HepG2 (cell line): ENCODE measurements at regions not wholly inside any gene's neighbourhood (a gene's known extent, or its start where the extent isn't known, plus 50 kb on each side); places are given as distances from the start of the nearest gene placed in this dataset.

Experiments
- CHD2 ChIP-seq: IDR thresholded peaks from 2 replicates; pipeline ENCODE4 v1.6.1; 2011; ENCODE audit warnings: low read depth, low read length, improper control_type of control experiment
- FOXJ3 ChIP-seq: sonication (generic); formaldehyde crosslinking; IDR thresholded peaks from 2 replicates; pipeline ENCODE4 v1.4.0; 2020; ENCODE audit warnings: missing genetic modification reagents, mild to moderate bottlenecking, borderline replicate concordance
- ISX ChIP-seq: sonication (generic); formaldehyde crosslinking; conservative IDR thresholded peaks from 2 replicates; pipeline ENCODE4 v1.5.0; 2020; ENCODE audit warnings: missing genetic modification reagents
- KDM2A ChIP-seq: sonication (generic); formaldehyde crosslinking; IDR thresholded peaks from 2 replicates; pipeline ENCODE4 v1.4.0; 2020; ENCODE audit warnings: low read depth, missing genetic modification reagents, borderline replicate concordance
- KDM3A ChIP-seq: IDR thresholded peaks from 2 replicates; pipeline ENCODE4 v1.6.1; 2018; ENCODE audit warnings: low read depth, missing compliant biosample characterization
- KDM5A ChIP-seq: fragments of 200-600 bp; sonication (generic); IDR thresholded peaks from 2 replicates; pipeline ENCODE4 v1.7.0; 2018; ENCODE audit warnings: antibody characterized with exemption, mild to moderate bottlenecking, low read length, borderline replicate concordance
- PAF1 ChIP-seq: IDR thresholded peaks from 2 replicates; pipeline ENCODE4 v1.6.1; 2016; ENCODE audit warnings: missing genetic modification reagents, missing compliant biosample characterization
- RARG ChIP-seq: sonication (generic); formaldehyde crosslinking; IDR thresholded peaks from 2 replicates; pipeline ENCODE4 v1.4.0; 2020; ENCODE audit warnings: low read depth, mild to moderate bottlenecking, missing genetic modification reagents
- SIX1 ChIP-seq: sonication (generic); formaldehyde crosslinking; IDR thresholded peaks from 2 replicates; pipeline ENCODE4 v1.4.0; 2020; ENCODE audit warnings: missing genetic modification reagents, borderline replicate concordance
- SSRP1 ChIP-seq: IDR thresholded peaks from 2 replicates; pipeline ENCODE4 v1.6.1; 2016; ENCODE audit warnings: control low read depth
- ZBTB37 ChIP-seq: sonication (generic); formaldehyde crosslinking; IDR thresholded peaks from 2 replicates; pipeline ENCODE4 v1.4.0; 2020; ENCODE audit warnings: mild to moderate bottlenecking, missing genetic modification reagents
- ZEB1 ChIP-seq: IDR thresholded peaks from 2 replicates; pipeline ENCODE4 v1.6.1; 2012; ENCODE audit warnings: mild to moderate bottlenecking, low read depth, inconsistent platforms; ENCODE audit not compliant: insufficient replicate concordance
- ZNF136 ChIP-seq: sonication (generic); formaldehyde crosslinking; IDR thresholded peaks from 2 replicates; pipeline ENCODE4 v1.8.1; 2022; ENCODE audit warnings: low read depth, mild to moderate bottlenecking, moderate library complexity, missing genetic modification reagents
- ZNF224 ChIP-seq: sonication (generic); formaldehyde crosslinking; IDR thresholded peaks from 2 replicates; pipeline ENCODE4 v1.5.0; 2020; ENCODE audit warnings: mild to moderate bottlenecking, missing genetic modification reagents
- ZNF446 ChIP-seq: sonication (generic); formaldehyde crosslinking; IDR thresholded peaks from 2 replicates; pipeline ENCODE4 v1.5.0; 2020; ENCODE audit warnings: mild to moderate bottlenecking, missing genetic modification reagents
- ZNF607 ChIP-seq: sonication (generic); formaldehyde crosslinking; IDR thresholded peaks from 2 replicates; pipeline ENCODE4 v1.5.1; 2020; ENCODE audit warnings: missing genetic modification reagents, mild to moderate bottlenecking, borderline replicate concordance
- ZNF672 ChIP-seq: sonication (generic); formaldehyde crosslinking; IDR thresholded peaks from 2 replicates; pipeline ENCODE4 v1.8.1; 2022; ENCODE audit warnings: missing genetic modification reagents
- ZNF7 ChIP-seq: IDR thresholded peaks from 2 replicates; pipeline ENCODE4 v1.6.1; 2016; ENCODE audit warnings: missing biosample characterization, missing genetic modification reagents
- TF ChIP-seq, protein P1 (sequence below): sonication (generic); formaldehyde crosslinking; conservative IDR thresholded peaks from 2 replicates; pipeline ENCODE4 v1.4.0; 2020; ENCODE audit warnings: missing genetic modification reagents
- TF ChIP-seq, protein P2 (sequence below): sonication (generic); formaldehyde crosslinking; IDR thresholded peaks from 2 replicates; pipeline ENCODE4 v1.4.0; 2020; ENCODE audit warnings: mild to moderate bottlenecking, missing genetic modification reagents, borderline replicate concordance
- TF ChIP-seq, protein P3 (sequence below): sonication (generic); formaldehyde crosslinking; IDR thresholded peaks from 2 replicates; pipeline ENCODE4 v1.8.0; 2022; ENCODE audit warnings: mild to moderate bottlenecking, missing genetic modification reagents

DNA sequence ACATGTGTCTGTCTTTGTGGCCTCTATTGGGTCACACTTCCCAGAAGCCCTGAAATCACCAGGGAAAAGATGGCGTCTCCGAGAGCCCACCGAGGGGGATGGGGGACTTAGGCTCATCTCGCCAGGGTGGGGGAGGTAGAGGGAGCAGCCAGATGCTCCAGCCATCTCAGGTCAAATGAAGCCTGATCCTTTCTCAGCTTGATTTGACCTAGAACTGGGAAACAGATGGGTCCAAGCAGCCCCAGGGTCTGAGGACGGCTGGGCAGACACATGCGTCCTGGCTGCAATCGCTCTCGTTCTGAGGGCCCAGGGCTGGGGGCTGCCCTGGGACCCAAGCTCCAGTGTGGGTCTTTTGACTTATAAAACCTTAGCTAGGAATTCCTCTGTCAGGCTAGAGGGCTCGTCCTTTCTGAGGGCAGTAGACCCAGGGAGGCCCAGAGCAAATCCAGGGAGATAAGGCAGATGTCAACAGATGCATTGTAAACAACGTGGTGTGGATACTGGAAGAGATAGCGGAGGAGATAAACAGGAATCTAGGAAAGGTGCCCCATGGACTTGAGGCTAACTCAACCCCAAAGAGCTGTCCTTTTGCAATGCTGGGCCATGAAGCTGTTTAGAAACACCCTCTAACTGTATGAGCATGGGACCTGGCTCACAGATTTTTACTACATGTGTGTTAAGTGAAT lies 127.7 kb downstream of the MYCN start (continued):
- TF ChIP-seq SIX1 (CRISPR knock-in tag) (peak; percentile 62; the same call in 1 of the 2 replicates), ZNF224 (CRISPR knock-in tag) (0 out of 2 replicates have a peak, but pooled peaks have one; percentile 62), ZNF672 (no peak), KDM5A (no peak), ZNF607 (CRISPR knock-in tag) (no peak), PAF1 (CRISPR knock-in tag) (no peak), ZEB1 (no peak), ZBTB37 (CRISPR knock-in tag) (no peak), FOXJ3 (CRISPR knock-in tag) (peak; percentile 91; the same call in 1 of the 2 replicates), ISX (no peak), KDM3A (CRISPR knock-in tag) (no peak), SSRP1 (CRISPR knock-in tag) (no peak), RARG (no peak), KDM2A (CRISPR knock-in tag) (no peak), ZNF136 (CRISPR knock-in tag) (no peak), ZNF446 (CRISPR knock-in tag) (no peak), CHD2 (no peak), ZNF7 (CRISPR knock-in tag) (no peak)
- TF ChIP-seq, protein P1, sequence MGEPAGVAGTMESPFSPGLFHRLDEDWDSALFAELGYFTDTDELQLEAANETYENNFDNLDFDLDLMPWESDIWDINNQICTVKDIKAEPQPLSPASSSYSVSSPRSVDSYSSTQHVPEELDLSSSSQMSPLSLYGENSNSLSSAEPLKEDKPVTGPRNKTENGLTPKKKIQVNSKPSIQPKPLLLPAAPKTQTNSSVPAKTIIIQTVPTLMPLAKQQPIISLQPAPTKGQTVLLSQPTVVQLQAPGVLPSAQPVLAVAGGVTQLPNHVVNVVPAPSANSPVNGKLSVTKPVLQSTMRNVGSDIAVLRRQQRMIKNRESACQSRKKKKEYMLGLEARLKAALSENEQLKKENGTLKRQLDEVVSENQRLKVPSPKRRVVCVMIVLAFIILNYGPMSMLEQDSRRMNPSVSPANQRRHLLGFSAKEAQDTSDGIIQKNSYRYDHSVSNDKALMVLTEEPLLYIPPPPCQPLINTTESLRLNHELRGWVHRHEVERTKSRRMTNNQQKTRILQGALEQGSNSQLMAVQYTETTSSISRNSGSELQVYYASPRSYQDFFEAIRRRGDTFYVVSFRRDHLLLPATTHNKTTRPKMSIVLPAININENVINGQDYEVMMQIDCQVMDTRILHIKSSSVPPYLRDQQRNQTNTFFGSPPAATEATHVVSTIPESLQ (CRISPR knock-in tag): no peak
- TF ChIP-seq, protein P2, sequence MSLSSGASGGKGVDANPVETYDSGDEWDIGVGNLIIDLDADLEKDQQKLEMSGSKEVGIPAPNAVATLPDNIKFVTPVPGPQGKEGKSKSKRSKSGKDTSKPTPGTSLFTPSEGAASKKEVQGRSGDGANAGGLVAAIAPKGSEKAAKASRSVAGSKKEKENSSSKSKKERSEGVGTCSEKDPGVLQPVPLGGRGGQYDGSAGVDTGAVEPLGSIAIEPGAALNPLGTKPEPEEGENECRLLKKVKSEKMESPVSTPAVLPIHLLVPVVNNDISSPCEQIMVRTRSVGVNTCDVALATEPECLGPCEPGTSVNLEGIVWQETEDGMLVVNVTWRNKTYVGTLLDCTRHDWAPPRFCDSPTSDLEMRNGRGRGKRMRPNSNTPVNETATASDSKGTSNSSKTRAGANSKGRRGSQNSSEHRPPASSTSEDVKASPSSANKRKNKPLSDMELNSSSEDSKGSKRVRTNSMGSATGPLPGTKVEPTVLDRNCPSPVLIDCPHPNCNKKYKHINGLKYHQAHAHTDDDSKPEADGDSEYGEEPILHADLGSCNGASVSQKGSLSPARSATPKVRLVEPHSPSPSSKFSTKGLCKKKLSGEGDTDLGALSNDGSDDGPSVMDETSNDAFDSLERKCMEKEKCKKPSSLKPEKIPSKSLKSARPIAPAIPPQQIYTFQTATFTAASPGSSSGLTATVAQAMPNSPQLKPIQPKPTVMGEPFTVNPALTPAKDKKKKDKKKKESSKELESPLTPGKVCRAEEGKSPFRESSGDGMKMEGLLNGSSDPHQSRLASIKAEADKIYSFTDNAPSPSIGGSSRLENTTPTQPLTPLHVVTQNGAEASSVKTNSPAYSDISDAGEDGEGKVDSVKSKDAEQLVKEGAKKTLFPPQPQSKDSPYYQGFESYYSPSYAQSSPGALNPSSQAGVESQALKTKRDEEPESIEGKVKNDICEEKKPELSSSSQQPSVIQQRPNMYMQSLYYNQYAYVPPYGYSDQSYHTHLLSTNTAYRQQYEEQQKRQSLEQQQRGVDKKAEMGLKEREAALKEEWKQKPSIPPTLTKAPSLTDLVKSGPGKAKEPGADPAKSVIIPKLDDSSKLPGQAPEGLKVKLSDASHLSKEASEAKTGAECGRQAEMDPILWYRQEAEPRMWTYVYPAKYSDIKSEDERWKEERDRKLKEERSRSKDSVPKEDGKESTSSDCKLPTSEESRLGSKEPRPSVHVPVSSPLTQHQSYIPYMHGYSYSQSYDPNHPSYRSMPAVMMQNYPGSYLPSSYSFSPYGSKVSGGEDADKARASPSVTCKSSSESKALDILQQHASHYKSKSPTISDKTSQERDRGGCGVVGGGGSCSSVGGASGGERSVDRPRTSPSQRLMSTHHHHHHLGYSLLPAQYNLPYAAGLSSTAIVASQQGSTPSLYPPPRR: peak; percentile 96
- TF ChIP-seq, protein P3, sequence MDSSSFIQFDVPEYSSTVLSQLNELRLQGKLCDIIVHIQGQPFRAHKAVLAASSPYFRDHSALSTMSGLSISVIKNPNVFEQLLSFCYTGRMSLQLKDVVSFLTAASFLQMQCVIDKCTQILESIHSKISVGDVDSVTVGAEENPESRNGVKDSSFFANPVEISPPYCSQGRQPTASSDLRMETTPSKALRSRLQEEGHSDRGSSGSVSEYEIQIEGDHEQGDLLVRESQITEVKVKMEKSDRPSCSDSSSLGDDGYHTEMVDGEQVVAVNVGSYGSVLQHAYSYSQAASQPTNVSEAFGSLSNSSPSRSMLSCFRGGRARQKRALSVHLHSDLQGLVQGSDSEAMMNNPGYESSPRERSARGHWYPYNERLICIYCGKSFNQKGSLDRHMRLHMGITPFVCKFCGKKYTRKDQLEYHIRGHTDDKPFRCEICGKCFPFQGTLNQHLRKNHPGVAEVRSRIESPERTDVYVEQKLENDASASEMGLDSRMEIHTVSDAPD (CRISPR knock-in tag): no peak
